OCI-LY7 (cell line): ENCODE measurements at regions not wholly inside any gene's neighbourhood (a gene's known extent, or its start where the extent isn't known, plus 50 kb on each side); places are given as distances from the start of the nearest gene placed in this dataset.

Source experiments
- BruUV-seq: library from RNA; stranded (reverse); fragments of 400-500 nt; replicated peaks from 2 replicates; lab custom pipeline; 2021; lab: Mats Ljungman, UMichigan
- CTCF ChIA-PET: fragments of 300-600 bp; sonication (Branson Sonifier 250); formaldehyde crosslinking; loops from one replicate; lab custom pipeline; 2022; ENCODE audit warnings: antibody characterized with exemption; ENCODE audit not compliant: unreplicated experiment; lab: Charles Lee
- POLR2A ChIA-PET: fragments of 300-600 bp; sonication (Branson Sonifier 250); formaldehyde crosslinking; loops from one replicate; lab custom pipeline; 2022; ENCODE audit warnings: antibody characterized with exemption; lab: Charles Lee
- DNase-seq: peaks from one replicate; pipeline ENCODE4 v3.0.0-alpha.2; 2015; ENCODE audit warnings: low spot score
- H2AFZ ChIP-seq: fragments of 200-600 bp; sonication (generic), shearing (Covaris generic); 2 replicates; pipeline ENCODE4 v1.6.1; 2014; ENCODE audit warnings: mild to moderate bottlenecking, antibody characterized with exemption, low read length, moderate library complexity
- H3K27ac ChIP-seq: fragments of 200-600 bp; sonication (generic); 2 replicates; pipeline ENCODE4 v1.5.1; 2014; ENCODE audit warnings: mixed run types, low read depth, mild to moderate bottlenecking, moderate library complexity, low read length, inconsistent platforms; ENCODE audit not compliant: poor library complexity, severe bottlenecking
- H3K36me3 ChIP-seq: fragments of 200-600 bp; sonication (generic); 2 replicates; pipeline ENCODE4 v1.6.1; 2014; ENCODE audit warnings: mild to moderate bottlenecking, antibody characterized with exemption, low read length, moderate library complexity, mixed read lengths; ENCODE audit not compliant: insufficient read depth
- H3K4me1 ChIP-seq: fragments of 200-600 bp; sonication (generic); 2 replicates; pipeline ENCODE4 v1.5.1; 2014; ENCODE audit warnings: mild to moderate bottlenecking, low read length; ENCODE audit not compliant: insufficient read depth, poor library complexity, severe bottlenecking
- H3K4me2 ChIP-seq: fragments of 200-600 bp; sonication (generic); 2 replicates; pipeline ENCODE4 v1.6.1; 2014; ENCODE audit warnings: mild to moderate bottlenecking, low read length
- H3K4me3 ChIP-seq: fragments of 200-600 bp; sonication (generic); 2 replicates; pipeline ENCODE4 v1.5.1; 2014; ENCODE audit warnings: mild to moderate bottlenecking, low read depth, low read length; ENCODE audit not compliant: poor library complexity, severe bottlenecking
- H3K79me2 ChIP-seq: fragments of 200-600 bp; sonication (generic); 2 replicates; pipeline ENCODE4 v1.6.1; 2016; ENCODE audit warnings: low read depth, mild to moderate bottlenecking, low read length, moderate library complexity, mixed read lengths; ENCODE audit not compliant: insufficient read depth
- H3K9me2 ChIP-seq: fragments of 200-600 bp; sonication (generic); 2 replicates; pipeline ENCODE4 v1.6.1; 2016; ENCODE audit warnings: mild to moderate bottlenecking, low read length, mixed read lengths; ENCODE audit not compliant: insufficient read depth
- H3K9me3 ChIP-seq: fragments of 200-600 bp; sonication (generic); 2 replicates; pipeline ENCODE4 v1.6.1; 2014; ENCODE audit warnings: mild to moderate bottlenecking, mixed run types, low read length, mixed read lengths
- H4K20me1 ChIP-seq: fragments of 200-600 bp; sonication (generic); 2 replicates; pipeline ENCODE4 v1.6.1; 2014; ENCODE audit warnings: mild to moderate bottlenecking, antibody characterized with exemption, low read length, moderate library complexity, mixed read lengths; ENCODE audit not compliant: insufficient read depth
- CTCF ChIP-seq: fragments of 200-600 bp; sonication (generic); conservative IDR thresholded peaks from 2 replicates; pipeline ENCODE4 v1.5.1; 2014; ENCODE audit warnings: mild to moderate bottlenecking, antibody characterized with exemption, low read length, moderate library complexity, mixed read lengths
- EZH2phosphoT487 ChIP-seq: fragments of 200-600 bp; sonication (generic); IDR thresholded peaks from 2 replicates; pipeline ENCODE4 v1.6.1; 2018; ENCODE audit warnings: low read depth, borderline replicate concordance, mild to moderate bottlenecking, mixed run types, antibody characterized with exemption, low read length, moderate library complexity, mixed read lengths
- intact Hi-C: fragments of 100-400 bp; cut with micrococcal nuclease; formaldehyde crosslinking; loops from one replicate; pipeline ENCODE4 v1.10.0; 2022; ENCODE audit not compliant: unreplicated experiment

GRCh38 chr15:58355382-58355971 is 76.3 kb upstream of the LIPC start:
- TF ChIP-seq EZH2phosphoT487, result no peak
- no peak for TF ChIP-seq CTCF
- peak; percentile 76 for DNase-seq
- Histone ChIP-seq H4K20me1 (no peaks in the 10 kb centered on the region), H3K4me1 (peaks cover 57% of the 10 kb centered on the region), H3K36me3 (no peaks in the 10 kb centered on the region), H3K9me3 (no peaks in the 10 kb centered on the region), H3K9me2 (no peaks in the 10 kb centered on the region), H3K79me2 (no peaks in the 10 kb centered on the region), H3K4me3 (peak overlapping the region; percentile 23), H3K4me2 (peak overlapping the region; percentile 76), H3K27ac (peak overlapping the region; percentile 66), H2AFZ (peak overlapping the region; percentile 68)
- CTCF ChIA-PET, result interaction anchor here (0.7 kb wide), 1 partner anchor 26 kb away, joined by 3 read pairs; no protein-coding TSS in a partner anchor
- no TSS peak for BruUV-seq
- intact Hi-C loops, result no loop called here
- POLR2A ChIA-PET, result interaction anchor here (0.6 to 3.1 kb wide), 4 partner anchors 16 to 910 kb away, joined by 3 to 12 read pairs (median 4); no protein-coding TSS in a partner anchor

GRCh38 chr15:58355973-58356372 is 75.8 kb upstream of the LIPC start:
- H3K4me1 ChIP-seq, result peaks cover 53% of the 10 kb centered on the region
- H3K9me3 ChIP-seq, result no peaks in the 10 kb centered on the region
- no peaks in the 10 kb centered on the region for H3K9me2 ChIP-seq
- peak overlapping the region; percentile 66 for H3K27ac ChIP-seq
- H3K4me2 ChIP-seq, result peak overlapping the region; percentile 76
- POLR2A ChIA-PET, result interaction anchor here (0.6 to 3.1 kb wide), 2 partner anchors 17 to 42 kb away, joined by 3 to 12 read pairs; no protein-coding TSS in a partner anchor
- no peaks in the 10 kb centered on the region for H3K36me3 ChIP-seq
- no TSS peak for BruUV-seq
- CTCF ChIA-PET, result interaction anchor here (0.7 kb wide), 1 partner anchor 27 kb away, joined by 3 read pairs; no protein-coding TSS in a partner anchor
- TF ChIP-seq EZH2phosphoT487, result no peak
- no peak for TF ChIP-seq CTCF
- peak overlapping the region; percentile 68; the same call in 1 of the 2 replicates for H2AFZ ChIP-seq
- no peaks in the 10 kb centered on the region for H4K20me1 ChIP-seq
- no peak for DNase-seq
- no peaks in the 10 kb centered on the region for H3K79me2 ChIP-seq
- peak overlapping the region; percentile 23 for H3K4me3 ChIP-seq
- intact Hi-C loops, result no loop called here
